ENCODE measurements at regions not wholly inside any gene's neighbourhood (a gene's known extent, or its start where the extent isn't known, plus 50 kb on each side); places are given as distances from the start of the nearest gene placed in this dataset.
A peak's percentile ranks its signal among the peaks of the same experiment; 100 is the strongest.
"Not testable (repeated sequence)": the region's sequence is repeated elsewhere in the genome, so short reads cannot be mapped to it uniquely, and the experiment has no call there.

DNA sequence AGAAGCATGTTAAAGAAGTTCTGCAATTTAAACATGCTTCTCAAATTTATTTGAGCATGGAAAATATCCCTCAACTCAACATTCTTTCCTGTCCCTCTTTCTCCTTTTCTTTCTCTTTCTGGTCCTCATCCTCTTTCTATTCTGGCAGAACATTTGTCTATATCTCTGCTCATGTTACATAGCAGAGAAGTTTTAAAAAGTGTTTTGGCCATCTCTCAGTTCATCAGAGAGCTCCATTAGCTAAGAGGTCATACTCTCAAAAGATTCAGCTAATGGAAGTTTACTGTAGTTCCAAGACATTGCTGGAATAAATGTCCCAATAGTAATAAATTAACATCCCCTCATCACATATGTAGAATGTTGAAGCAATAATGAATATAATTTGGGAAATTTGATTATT, 53.5 kb downstream of the XCL2 start:
- DNase-seq (ENCODE audit: low read depth), result no peak

DNA sequence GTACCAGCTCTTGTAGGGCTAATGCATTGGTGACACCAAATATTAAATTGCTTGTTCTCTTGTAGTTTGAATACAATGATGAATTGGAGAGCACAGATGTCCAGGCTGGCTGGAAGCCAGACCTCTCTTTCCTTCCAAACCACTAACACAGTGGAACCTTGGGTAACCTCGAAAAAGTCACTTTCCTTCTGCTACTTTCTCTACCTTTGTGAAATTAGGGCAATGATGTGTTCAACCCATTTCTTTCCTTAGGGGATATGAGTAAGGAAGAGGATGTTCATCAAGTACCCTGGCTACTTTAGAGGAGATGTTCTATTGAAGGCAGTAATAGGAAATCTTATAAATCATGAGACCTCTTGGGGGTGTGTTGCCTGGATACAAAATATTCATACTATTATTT, 55.7 kb downstream of the XCL2 start:
- DNase-seq (ENCODE audit: low read depth), result no peak

DNA sequence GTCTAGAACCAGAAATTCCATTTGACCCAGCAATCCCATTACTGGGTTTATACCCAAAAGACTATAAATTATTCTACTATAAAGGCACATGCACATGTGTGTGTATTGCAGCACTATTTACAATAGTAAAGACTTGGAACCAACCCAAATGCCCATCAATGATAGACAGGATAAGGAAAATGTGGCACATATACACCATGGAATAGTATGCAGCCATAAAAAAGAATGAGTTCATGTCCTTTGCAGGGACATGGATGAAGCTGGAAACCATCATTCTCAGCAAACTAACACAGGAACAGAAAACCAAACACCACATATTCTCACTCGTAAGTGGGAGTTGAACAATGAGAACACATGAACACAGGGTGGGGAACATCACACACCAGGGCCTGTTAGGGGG, 57.0 kb downstream of the XCL2 start:
- DNase-seq (ENCODE audit: low read depth), result not testable (repeated sequence)

DNA sequence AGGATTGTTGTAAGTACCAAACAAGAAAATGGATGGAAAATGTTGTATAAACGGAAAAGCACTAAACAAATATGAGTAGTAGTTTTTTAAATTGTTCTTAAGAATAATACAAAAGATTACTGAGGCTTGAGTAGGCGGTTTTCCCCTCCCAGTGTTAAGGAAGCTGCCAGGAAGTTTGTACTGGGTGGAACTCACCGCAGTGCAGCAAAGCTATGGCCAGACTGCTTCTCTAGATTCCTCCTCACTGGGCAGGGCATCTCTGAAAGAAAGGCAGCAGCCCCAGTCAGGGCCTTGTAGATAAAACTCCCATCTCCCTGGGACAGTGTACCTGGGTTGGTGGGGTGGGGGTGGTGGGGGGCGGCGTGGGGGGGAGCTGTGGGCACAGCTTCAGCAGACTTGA, 58.7 kb downstream of the XCL2 start:
- DNase-seq (ENCODE audit: low read depth), result no peak

DNA sequence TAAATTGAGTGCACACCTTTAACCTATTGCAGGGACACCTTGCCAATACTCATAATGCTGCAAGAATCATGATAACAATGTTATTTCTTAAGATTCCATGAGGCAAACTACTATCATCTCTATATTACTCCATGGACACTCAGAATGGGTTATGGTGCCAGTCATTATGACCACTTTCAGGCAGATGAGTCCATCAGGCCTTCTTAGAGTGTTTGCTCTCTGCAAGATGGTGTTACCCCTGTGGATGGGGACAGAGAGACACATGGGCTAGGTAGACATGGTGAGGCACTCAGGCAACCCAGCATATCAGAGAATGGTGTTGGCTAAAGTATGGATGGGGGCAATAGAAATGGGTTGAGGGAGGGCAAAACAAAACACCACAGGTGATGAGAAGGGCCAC, 59.7 kb downstream of the XCL2 start:
- DNase-seq (ENCODE audit: low read depth), result no peak

DNA sequence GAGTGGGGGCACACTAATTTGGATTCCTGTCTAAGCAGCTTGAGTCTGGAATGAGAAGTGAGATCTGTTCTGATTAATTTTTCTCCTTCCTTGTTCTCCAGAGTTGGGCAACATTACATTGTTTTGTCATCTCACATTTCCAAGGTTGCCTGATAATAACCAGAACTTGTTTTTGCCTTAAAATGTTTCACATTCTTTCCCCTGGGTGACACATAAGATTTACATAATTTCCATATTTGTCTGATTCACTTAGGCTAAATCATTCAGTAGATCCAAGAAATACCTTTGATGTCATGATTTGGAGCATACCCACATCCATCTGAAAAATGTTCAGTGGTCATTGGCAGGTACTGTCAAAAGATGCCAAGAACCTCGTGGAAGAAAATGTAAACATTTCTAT, 60.3 kb downstream of the XCL2 start:
- no peak for DNase-seq (ENCODE audit: low read depth)

DNA sequence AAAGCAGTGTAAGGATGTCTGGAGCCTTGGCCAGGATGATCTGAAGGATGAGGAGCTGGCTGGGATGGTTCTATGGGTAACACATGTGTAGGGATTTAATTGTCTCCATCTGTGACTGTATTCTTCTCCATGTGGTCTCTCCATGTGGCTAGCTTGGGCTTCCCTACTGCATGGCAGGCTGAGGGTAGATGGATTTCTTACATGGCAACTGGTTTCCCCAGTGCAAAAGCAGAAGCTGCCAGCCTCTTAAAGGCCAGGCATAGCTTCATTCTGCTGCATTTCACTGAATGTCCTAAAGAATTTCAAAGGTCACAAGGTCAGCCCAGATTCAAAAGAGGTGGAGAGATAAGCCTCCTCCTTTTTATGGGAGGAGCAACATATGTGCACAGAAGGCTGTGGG, 61.7 kb downstream of the XCL2 start:
- DNase-seq (ENCODE audit: low read depth), result no peak

DNA sequence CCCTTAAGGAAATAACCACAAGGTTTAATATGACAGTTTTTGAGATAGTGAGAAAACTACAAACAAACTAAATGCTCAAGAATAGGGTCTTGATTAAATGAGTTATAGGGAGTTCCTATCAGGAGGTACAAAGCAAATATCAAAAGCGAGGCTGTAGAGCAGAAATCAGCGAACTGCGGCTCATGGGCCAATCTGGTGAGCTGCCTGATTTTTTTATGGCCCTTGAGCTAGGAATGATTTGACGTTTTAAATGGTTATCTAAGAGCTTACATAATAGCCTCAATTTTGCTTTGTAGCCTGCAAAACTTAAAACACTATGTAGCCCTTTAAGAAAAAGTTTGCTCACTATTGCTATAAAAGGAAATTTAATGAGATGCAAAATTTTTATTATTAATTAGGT, 62.2 kb downstream of the XCL2 start:
- no peak for DNase-seq (ENCODE audit: low read depth)

DNA sequence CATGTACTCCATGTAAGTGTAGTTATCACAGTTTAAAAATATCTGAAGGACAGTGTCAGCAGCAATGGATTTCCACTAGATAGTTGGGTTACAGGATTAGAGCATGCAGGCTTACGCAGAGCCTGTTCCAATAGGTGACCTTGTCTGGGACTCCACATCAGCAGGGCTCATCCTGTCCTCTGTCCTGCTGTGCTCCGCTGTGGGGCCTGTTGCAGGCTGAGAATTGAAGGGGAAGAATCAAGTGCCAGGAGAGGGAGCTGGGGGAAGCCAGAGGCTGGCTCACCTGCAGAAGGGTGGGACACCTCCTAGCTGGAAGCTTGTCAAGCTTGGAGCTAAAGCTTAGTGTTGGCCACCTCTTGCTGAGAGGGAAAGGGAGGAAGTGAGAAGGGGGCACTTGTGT, 62.8 kb downstream of the XCL2 start:
- DNase-seq (ENCODE audit: low read depth), result no peak

DNA sequence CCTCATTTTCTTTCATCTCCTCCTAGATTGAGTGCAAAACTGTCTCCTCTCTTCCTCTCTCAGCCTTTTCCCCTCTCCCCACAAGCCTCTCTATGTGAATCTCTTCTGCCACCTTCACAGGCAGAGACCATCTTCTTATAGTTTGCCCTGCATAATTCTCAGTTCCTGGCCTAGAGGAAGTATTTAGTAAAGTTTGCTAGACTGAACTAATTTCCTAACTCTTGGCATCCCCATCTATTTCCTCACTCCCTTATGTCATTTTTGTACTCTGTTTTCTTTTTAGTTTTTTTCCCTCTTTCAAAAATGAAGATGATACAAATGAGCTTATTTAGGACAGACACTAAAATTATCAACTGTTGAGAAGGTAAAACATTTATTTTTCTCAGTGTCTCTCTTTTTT, 66.0 kb downstream of the XCL2 start:
- DNase-seq (ENCODE audit: low read depth), result no peak

DNA sequence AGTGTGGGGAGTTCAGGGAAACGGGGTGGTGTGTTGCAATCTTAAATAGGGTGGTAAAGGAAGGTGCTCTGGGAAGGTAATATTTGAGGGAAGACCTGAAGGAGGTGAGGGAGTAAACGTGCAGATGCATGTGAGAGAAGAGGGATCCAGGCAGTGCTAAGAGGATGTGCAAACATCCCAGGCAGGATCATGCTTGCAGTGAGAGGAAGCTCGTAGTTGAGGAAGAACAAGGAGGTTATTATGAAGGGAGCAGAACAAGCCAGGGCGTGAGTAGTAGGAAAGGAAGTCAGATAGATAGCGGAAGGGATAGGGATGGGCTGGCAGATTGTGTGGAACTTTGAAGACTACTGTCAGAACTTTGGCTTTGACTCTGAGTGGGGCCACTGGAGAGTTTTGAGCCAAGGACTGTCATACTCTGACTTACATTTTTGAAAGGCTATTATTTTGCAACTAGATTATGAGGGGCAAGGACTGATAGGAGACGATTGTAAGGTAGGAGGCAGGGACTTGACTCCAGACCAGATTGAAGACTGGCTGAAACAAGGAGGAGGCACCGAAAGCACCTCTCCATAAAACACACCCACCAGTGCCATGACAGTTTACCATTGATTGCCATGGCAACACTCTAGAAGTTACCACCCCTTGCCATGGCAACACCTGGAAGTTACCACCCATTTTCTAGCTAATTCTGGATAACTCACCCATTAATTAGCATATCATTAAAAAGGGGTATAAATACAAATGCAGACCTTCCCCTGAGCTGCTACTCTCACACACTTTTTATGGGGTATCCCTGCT, 67.0 kb downstream of the XCL2 start:
- DNase-seq (ENCODE audit: low read depth), result no peak

DNA sequence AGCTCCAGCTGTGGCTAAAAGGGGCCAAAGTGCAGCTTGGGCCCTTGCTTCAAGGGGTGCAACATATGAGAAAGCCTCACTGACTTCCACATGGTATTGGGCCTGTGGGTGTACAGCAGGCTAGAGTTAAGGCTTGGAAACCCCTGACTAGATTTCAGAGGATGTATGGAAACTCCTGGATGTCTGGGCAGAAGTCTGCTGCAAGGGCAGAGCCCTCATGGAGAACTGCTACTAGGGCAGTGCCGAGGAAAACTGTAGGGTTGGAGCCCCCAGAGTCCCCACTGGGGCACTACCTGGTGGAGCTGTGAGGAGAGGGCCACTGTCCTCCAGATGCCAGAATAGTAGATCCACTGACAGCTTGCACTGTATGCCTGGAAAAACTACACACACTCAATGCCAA, 69.5 kb downstream of the XCL2 start:
- DNase-seq (ENCODE audit: low read depth), result no peak

DNA sequence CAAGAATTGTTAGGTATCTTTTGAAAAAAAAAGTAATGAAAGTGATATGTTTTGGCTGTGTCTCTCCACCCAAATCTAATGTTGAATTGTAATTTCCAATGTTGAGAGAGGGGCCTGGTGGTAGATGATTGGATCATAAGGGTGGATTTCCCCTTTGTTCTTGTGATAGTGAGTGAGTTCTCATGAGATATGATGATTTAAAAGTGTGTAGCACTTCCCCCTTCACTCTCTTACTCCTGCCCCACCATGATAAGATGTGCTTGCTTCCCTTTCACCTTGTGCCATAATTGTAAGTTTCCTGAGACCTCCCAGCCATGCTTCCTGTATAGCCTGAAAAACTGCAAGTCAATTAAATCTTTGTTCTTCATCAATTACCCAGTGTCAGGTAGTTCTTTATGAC, 70.7 kb downstream of the XCL2 start:
- no peak for DNase-seq (ENCODE audit: low read depth)

DNA sequence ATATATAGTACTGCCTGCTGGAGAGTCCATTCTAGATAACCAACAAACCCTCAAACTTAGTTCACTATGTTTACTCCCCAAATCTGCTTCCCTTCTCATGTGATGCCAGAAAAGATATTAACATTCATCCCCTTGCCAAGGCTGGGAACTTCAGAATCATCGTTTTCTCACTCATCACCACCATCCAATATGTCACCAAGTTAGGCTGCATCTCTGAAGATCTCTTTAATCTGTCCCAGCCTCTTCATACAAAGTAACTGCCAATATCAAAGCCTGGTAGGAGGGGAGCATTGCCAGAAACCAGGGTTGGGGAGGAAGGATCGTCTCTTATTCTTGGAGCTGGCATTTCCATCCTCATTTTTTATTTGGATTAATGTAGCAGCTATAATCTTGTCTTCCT, 71.6 kb downstream of the XCL2 start:
- DNase-seq (ENCODE audit: low read depth), result no peak

DNA sequence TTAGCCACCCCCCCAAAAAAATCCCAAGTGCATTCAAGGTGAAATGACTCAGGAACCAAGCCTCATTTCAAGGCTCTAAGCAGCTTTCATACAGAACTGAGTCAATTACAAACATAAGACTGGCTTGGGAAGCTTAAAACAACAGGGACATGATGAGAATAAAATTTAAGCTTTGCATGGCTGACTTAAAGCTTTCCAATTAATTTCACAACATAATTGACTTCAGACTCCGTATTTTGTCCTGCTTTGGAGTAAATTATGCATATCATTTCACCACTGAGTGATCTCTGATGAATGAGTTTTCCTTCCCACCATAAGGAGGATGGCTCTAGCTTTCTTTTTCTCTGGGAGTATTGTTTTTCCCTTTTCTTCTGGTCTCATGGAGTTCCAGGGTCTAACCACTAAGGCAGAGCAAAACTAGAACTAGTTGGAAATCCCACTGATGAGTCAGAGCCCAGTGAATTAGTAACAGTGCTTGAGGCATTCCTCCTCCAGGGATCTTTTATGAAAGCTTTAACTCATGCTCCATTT, 72.8 kb downstream of the XCL2 start:
- DNase-seq (ENCODE audit: low read depth), result peak; percentile 84

DNA sequence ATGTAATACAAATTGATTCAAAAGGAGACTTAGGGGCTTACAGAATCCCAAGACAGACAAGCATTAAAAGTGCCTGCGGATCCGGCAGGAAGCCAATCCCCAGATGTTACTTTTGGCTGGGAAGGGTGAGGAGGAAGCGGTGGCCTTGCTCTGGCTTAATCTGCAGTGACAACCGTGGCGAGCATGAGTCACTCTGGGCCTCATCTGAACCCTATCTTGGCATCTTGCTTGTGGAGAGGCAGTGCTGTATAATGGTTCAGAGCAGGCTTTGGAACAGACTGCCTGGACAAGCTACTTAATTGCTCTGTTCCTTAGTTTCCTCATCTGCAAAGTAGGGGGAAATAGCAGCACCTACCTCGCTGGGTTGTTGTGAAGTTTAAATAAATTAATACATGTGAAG, 74.1 kb downstream of the XCL2 start:
- DNase-seq (ENCODE audit: low read depth), result no peak

DNA sequence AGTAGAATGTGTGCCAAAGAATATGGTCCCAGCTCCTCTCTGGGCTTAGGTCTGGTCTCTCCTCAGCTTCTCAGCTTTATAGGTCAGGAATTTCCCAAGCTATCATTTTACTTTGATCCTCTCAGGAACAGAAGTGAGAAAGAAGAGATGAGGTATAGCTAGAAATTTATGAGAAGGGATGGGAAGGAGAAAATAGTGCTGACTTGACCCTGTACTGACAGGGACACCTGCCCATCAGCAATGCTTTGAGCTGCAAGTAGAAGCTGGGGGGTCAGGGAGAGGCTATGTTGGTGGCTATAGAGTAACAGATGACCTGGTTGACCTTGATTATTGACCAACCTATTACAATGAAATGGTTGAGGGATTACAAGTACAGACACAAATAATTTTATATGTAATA, 75.0 kb downstream of the XCL2 start:
- DNase-seq (ENCODE audit: low read depth), result no peak

DNA sequence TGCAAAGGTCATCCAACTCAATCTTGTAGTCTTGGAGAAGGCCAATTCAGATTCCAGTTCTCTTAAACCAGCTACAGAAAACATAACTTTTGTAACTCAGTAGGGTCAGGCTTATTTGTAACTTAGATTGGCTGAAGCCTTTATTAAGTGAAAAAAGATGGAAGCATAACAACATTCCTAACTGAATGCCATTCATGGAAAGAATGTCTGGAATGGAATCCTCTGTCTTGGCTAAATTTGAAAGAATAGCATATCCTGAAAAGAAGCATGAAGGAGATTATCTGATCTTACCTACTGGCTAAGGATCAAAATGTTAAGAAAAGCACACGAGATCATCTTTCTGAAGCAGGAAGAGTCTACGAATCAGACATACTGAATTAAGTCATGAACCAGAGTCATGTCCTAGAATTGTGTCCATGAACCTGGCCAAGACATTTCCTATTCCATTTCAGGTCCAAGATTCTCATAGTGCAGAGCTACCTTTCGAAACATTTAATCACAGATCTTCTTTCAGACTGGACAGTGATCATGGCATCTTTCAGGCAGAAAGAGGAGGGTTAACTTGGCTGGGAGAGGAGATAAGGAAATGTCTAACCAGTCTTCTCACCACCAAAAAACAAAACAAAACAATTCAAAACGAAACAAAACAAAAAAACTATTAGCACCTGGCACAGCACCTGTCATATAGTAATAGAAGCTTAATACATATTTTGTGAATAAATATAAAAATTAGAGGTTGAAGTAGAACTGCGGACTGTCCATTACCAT, 75.6 kb downstream of the XCL2 start:
- DNase-seq (ENCODE audit: low read depth), result no peak

DNA sequence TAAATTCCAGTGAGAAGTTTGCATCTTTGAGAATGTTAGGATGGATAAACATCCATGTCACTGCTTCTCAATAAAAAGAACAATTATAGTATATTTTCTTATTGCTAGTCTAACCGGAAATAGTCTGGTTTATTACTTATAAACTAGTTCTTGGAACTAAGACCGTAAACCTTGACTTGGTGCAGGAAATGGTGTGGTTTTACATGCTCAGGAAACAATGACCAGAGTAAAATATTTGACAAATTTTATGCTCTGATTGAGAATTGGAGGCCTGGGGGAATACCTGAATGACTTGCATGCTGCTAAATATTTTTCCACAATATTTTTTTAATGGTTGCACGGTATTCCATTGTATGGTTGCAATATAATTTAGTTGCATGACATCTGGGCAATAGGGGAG, 76.3 kb downstream of the XCL2 start:
- no peak for DNase-seq (ENCODE audit: low read depth)

DNA sequence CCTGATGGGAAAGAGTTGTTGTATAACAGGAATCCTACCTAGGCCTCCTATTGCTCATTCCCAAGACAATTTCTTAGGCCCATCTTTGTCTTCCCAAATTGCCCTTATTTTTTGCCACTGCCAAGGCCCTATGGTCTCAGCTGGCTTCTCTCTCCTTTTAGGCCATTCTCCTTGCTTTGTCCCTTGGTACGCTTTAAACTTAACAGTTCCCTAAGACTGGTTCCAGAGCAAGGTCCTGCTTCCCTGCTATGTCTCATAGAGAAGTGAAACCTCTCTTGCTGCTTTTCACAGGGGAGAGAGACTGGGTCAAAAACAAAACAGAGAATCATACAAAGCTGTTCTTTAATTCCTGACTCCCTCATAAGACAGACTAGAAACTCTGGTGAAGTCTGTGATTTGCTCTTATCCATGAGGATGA, 77.1 kb downstream of the XCL2 start:
- no peak for DNase-seq (ENCODE audit: low read depth)

DNA sequence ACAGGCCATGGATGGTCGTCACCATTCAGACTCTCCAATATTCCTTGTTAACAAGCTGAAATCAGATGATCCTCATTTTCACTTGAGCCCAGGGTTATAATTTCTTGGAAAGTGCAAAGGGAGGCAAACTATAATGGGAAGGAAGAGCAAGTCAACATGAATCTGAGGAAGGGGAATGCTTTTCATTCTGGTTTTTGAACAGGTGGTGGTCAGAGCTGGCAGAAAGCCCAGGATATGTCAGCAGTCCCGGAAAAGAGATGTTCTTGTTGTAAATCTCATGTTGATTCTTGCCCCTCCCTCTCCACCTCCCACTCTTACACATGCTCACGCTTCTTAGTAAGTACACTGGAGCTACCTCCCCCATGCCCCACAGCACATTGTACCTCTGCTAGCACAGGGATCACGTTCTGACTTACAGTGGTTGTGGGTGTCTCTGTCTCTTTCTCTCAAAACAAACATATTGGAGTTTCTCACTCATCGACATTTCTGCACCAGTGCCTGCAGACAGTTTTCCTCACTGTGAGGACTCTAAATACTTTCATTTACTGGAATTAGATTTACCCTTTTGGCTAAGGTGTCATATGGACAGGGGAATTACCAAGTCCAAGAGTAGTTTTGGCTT, 77.6 kb downstream of the XCL2 start:
- DNase-seq (ENCODE audit: low read depth), result no peak

DNA sequence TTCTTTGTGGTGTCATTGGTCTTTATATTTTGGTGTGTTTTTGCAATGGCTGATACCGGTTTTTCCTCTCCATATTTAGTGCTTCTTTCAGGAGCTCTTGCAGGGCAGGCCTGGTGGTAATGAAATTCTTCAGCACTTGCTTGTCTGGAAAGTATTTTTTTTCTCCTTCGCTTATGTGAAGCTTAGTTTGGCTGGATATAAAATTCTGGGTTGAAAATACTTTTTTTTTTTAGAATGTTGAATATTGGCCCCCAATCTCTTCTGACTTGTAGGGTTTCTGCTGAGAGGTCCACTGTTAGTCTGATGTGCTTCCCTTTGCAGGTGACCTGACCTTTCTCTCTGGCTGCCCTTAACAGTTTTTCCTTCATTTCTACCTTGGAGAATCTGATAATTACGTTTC, 82.7 kb downstream of the XCL2 start:
- not testable (repeated sequence) for DNase-seq (ENCODE audit: low read depth)

DNA sequence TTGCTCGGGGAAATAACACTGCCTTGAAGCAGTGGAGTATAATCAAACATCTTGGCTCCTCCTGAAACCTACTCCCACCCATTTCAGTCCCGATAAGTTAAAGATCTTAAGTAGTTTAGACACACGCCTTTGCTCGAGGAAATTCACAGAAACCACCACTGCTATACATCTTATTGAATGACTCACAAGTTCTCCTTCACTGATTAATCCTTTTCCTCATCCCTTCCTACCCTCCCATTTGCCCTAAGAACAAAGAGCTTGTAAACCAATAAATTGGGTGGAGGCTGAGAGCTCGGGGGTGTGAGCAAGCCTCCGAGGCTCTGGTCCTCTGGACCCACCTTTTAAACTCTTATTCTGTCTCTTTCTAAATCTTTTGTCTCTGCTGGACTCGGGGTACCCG, 86.5 kb downstream of the XCL2 start:
- not testable (repeated sequence) for DNase-seq (ENCODE audit: low read depth)

Measured in non-pigmented ciliary epithelial cell (primary cell).